Right ventricle myocardium inferior (tissue), 1 donor: ENCODE measurements at regions not wholly inside any gene's neighbourhood (a gene's known extent, or its start where the extent isn't known, plus 50 kb on each side); places are given as distances from the start of the nearest gene placed in this dataset.

Source experiments
- ATAC-seq: fragments of 200-7000 bp; cut with Tn5 transposase; one replicate; pipeline ENCODE4 v1.9.1; 2020; ENCODE audit warnings: mild to moderate bottlenecking, moderate library complexity
- DNase-seq: peaks from one replicate; pipeline ENCODE4 v3.0.0; 2021; ENCODE audit errors: missing footprints
- intact Hi-C: fragments of 100-400 bp; cut with DNase I; formaldehyde crosslinking; loops from one replicate; pipeline ENCODE4 v1.11.0; 2022
- donor health status: DM: no; HTN: yes; CAD: no; lungs with severe emphysema.

DNA sequence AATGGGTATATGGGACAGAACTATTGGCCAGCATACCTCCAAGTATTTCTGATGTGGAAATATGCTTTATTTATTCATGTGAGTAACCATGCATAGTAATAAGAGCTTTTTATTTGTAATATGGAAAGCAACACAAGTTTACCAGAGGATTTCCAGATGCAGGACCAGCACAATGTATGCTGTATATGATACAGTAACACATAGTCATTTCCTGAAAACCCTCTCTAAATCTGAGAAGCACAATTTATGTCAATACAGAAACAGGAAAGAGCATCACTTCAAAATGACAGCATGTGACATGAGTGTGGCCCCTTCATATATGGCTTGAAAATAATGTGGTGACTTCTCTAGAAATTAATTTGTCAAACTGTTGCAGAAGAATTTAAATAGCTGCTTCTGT is 1134.7 kb upstream of the ADGRL2 start:
- no peak for ATAC-seq

DNA sequence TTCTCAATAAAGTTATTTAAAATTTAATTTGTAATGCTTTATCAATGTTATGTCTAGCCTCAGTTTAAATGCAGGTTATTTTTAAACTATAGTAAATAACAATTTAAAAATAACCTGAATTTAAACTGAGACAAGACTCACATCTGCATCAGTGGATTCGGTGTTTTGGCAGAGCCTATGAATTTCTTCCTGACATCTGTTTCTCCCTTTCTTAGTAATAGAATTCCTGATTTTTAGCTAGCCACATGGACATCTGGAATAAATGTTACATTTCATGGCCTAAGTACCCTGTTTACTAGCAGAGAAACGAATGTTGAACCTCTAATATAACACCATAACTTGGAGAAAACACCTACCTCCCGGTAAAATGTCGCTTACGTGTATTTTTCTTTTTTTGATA is 1141.6 kb upstream of the ADGRL2 start:
- intact Hi-C loops: no loop called here
- no peak for ATAC-seq
- DNase-seq: no peak

More for the DNA sequence above, 1134.7 kb upstream of the ADGRL2 start:
- intact Hi-C loops: no loop called here
- no peak for DNase-seq

DNA sequence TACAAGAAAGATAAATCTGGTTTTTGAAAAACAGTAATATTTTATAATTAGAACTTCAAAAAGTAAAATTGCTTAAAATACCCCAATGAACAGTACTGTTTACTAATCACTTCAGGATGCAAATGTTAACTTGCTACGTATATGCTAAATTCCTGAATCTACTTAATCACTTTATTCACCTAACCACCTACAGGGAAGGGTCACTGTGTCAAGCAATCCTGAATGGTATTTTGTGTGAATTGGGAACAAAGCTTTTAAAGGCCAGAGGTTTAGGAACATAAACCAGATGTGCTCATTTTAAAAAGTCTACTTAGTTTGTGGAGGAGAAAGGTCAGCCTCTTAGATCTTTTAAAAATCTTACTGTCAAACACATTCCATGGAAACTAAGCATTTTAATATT is 1143.0 kb upstream of the ADGRL2 start:
- ATAC-seq (no peak), DNase-seq (no peak)
- intact Hi-C loops: no loop called here

DNA sequence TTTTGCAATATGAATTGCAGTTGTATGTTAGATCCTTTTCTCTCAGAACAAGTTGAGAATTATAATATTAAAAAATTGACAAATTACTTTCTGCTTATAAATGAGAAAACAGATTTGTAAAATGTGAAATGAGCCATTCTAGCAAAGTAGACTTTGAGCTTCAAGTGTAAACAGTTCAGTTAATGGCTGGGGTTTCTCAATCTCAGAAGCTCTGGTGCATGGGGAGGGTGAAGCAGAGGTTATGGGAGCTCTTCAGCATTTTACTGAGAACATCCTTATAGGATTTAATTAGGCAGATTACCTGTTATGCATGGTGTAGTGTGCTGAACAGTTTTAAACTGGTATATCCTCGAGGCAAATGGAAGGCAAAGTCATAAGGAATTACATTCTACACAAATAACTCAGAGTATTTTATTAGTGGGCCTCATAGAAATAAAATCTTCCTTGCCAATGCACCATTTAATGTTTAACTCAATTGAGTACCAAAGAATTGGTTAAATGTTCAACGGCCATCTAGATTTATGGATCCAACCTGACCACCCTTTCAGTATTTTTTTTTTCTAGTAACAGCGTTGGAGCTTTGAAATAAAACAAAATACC is 1143.6 kb upstream of the ADGRL2 start:
- DNase-seq (no peak), ATAC-seq (no peak)
- intact Hi-C loops: no loop called here

DNA sequence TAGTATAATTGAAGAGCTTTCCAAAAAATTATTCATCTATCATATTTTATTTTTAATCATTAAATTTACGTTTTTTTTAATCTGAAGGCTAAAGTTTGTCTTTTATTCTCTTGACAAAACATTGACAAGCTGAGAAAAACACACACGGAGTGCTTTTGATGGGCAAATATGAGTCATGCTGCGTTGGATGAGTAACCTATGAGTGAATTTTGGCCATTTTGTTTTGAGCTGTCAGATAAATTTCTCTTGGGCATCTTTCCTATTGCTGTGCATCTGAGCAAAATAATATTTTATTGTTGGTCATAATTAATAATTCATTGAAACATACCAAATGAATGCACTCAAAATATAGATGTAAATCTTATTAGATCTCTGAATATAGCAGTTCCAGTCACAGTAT is 1144.1 kb upstream of the ADGRL2 start:
- ATAC-seq (no peak), DNase-seq (no peak)
- intact Hi-C loops: no loop called here

DNA sequence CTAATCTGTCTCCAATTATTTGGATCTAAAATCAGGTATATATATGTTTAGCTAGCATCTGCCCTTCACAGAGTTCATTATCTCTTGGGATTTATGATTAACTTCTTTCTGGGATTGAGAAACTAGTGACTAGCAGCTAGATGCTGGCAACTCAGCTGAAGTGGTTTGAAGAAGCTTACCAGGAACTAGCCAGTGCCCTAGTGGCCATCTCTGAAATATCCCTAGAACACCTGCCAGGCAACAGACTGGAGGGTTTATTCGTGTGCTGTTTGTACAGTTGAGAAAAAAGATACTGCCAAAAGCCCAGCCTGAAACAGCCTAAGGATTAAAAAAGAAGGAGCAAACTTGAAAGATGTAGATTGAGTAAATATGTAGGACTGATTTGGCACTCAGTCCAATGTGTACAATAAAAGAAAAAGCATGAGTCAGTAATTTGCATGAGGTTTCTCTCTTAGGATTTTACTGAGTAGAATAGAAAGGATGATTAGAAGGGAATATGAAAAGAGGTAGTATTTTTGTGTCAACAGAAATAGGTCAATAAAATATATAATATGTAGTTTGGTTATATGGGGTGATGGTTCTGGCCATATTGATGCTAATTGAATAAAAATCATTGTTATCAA is 1144.6 kb upstream of the ADGRL2 start:
- intact Hi-C loops: no loop called here
- ATAC-seq: no peak
- DNase-seq: no peak

DNA sequence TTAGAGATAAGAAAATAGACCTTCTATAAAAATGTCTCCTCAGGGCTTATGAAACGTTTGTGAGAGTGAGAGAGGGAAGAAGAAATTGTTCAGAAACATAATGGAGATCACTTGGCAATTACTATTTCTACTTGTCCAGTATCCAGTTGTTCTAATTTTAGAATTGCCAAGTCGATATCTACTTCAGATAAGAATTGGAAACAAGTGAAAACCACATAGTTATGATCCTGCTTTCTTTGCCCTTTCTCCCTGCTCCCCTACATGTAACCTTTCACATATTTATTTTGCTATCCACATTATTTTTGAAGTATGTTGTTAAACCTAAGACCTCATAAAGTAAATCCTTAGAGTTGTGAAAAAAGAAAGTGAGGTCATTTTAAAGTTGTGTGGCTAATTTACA is 1154.7 kb upstream of the ADGRL2 start:
- ATAC-seq: no peak
- no peak for DNase-seq

DNA sequence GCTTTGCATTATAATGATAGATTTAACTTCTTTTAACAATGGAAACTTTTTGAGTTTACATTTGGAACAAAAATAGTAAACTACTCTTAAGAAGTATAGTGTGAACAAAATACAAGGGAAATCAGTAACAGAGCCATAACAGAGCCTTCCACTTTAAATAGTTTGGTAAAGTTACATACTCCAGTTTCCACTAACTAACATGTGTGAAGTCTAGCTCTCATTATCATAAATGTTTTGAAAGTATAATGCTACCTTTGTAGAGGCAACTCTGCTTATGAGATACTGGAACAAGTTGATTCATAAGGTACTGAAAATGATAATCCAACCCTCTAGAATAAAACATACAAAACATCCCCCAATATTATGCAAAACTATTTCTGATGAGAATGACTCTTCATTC is 1155.1 kb upstream of the ADGRL2 start:
- ATAC-seq (no peak), DNase-seq (no peak)
- intact Hi-C loops: no loop called here

More for the DNA sequence above, 1154.7 kb upstream of the ADGRL2 start:
- intact Hi-C loops: no loop called here

DNA sequence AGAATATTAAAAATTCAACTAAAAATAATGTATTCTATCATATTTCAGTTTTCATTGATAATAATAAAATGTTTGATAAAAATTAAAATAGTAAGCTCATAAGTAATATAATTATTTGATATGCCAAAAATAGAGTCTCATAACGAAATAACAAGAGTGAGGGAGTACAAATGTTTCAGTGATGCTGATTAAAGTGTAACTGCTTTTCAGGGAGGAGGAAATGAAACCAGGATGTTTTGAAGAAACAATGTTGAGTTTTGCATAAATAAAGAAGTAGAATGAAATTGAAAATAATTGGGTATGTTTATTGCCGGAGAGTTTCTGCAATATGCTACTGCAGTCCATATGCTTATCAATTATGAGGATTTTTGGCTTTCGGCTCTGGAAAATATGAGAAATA is 1159.8 kb upstream of the ADGRL2 start:
- DNase-seq: no peak
- ATAC-seq: no peak
- intact Hi-C loops: no loop called here

DNA sequence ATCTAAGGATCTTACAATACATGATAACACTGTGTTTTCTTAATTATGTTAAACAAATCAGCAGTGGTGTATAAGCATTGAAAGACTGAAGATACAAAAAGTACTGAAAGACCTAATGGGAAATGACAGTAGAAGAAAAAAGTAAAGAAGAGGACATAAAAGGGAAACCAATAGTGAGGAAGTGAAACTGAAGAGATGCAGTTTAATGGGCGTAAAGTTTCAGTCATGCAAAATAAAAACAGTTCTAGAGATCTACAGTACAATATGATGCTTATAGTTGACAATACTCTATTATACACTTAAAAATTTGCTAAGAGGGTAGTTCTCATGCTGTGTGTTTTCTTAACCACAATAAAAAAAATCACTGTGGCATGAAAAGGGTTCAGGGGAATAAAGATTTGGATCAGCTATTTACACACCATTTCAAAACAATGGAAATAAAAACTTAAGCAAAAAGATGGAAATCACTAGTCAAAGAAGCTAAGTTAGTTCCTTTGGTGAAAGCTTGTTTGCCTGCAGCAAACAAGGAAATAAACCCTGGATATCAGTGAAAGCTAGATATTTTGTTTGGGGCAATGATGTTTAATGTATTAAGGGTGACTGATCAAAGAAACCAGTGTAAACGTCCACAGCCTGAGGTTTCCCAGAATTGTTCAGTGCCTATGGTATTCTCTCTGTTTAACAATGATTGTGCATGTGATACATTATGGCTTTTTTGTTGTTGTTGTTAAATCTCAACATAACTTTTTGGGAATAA is 1160.8 kb upstream of the ADGRL2 start:
- no peak for ATAC-seq
- no peak for DNase-seq
- intact Hi-C loops: no loop called here

DNA sequence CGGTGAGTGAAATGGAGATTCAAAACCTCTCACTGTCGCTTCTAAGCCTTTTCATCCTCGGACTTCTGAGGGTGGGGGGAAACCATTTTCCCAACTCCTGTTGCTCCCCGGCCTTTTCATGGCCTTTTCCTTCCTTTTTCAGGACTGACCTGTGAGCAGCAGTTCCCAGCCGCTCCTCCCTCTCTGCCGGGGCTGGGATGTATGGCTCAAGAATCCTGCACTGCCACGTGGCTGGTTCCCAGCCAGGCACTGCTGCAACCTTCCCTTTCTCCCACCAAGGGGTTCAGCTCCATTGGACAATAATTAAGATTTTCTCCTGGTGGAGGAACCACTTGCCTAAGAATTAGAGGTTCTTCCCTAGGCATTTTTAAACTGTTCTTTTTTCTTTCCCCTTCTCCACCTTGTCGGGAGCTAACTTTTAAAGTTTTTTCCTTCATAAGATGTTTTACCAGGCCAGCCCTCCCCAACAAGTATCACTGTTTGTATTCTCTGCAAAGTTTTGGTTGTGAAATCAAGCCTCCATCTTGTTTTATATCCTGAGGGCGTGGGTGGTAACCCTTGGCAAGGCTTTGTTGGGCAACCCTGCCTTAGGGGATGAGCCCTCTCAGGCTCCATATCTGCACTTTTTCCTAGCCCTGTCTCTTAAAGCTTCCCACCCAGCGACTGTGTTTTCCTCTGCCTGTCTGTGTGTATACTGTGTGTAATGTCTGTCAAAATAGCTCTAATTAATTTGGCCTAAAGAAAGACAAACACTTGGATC is 1166.6 kb upstream of the ADGRL2 start:
- no peak for DNase-seq
- intact Hi-C loops: no loop called here

DNA sequence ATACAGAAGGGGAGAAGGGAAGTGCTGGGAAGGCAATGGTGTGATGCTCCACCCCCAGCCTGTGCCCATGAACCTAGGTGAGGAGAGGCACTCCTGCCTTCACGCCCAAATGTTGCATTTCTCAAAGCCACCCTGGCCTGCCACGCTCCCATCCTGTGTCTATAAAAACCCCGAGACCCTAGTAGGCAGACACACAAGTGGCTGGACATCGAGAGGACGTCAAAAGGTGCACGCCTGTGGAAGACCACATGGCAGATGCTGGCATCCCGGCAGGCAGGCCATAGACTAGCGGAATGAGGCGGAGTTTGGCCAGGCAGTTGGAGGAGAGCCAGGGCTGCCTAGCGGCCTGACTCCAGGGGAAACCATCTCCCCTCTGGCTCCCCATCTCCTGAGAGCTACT is 1168.5 kb upstream of the ADGRL2 start:
- ATAC-seq (no peak), DNase-seq (no peak)
- intact Hi-C loops: no loop called here

More for the DNA sequence above, 1166.6 kb upstream of the ADGRL2 start:
- no peak for ATAC-seq

DNA sequence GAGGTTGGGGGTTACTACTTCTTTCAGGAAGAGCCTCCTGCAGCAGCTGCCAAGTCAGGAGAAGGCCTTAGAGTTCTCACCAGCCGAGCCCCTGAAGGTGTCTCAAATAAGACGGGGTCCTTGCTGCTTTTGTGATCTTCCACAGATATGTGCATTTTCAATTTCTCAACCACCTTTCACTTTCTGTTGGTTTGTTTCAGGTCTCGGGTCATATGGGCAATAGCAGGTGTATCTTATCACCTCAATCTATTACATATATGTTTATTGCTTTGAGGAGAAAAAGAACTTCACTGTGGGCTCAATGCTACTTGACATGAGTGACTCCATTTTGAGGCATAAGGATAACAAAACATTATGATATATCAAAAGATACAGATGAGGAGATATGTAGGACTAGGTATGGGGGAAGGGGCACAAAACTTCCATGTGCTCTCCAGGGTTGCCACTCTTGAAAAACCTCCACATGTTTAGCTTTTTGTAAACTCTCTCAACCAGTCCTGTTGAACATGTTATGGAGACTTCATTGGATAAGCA is 1171.4 kb upstream of the ADGRL2 start:
- intact Hi-C loops: no loop called here
- ATAC-seq (no peak), DNase-seq (no peak)

DNA sequence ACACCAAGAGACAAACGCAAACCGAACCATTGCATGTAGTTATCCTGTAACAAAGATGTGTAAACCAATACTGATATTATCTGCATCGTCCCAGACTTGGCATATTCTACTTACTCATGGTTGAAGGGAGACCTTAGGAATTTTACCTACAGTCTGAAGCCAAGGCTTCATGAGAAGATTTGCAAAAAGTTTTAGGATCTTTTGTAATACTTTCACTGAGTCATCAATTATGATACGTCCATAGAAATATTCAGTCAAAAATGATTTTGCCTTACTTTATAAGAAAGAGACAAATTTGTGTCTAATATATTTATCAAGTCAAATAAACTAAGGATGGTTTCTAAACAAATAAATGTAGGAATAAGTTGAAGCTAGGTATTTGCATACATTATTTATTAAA is 1176.1 kb upstream of the ADGRL2 start:
- intact Hi-C loops: no loop called here
- DNase-seq (no peak), ATAC-seq (no peak)

DNA sequence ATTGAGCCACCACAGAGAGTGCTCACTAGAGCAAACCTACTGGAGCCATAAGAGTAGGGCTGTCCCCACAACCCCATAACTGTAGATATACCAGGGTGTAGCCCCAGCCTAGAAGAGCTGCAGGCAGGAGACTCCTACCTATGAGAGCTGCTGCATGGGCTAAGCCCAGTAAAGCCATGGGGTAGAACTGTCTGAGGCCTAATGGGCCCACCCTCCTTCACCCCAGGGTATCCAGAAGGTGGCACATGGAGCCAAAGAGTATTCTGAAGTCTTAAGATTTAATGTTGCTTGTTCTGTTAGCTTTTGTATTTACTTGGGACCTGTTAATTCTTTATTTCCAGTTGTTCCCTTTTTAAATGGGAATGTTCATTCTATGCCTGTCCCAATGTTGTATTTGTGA is 1193.7 kb upstream of the ADGRL2 start:
- DNase-seq: no peak
- intact Hi-C loops: no loop called here
- no peak for ATAC-seq

DNA sequence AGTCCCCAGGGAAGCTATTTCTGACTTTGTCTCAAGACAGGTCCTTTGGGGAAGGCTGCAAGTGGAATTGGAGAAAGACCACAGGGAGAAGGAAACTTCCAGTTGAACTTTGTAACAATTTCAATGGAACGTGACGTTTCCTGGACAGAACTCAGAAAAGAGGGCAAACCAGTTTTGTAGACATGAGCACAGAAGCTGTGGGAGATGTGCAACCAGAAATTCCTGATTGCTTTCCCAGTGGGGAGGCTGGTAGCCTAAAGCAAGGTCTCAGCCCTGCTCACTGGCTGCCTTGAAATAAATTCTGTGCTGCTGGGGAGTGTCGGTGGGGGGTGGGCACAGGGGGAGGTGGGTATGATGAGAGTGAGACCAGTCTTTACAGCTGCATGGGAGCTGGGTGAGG is 1206.7 kb upstream of the ADGRL2 start:
- DNase-seq (no peak), ATAC-seq (no peak)
- intact Hi-C loops: no loop called here

DNA sequence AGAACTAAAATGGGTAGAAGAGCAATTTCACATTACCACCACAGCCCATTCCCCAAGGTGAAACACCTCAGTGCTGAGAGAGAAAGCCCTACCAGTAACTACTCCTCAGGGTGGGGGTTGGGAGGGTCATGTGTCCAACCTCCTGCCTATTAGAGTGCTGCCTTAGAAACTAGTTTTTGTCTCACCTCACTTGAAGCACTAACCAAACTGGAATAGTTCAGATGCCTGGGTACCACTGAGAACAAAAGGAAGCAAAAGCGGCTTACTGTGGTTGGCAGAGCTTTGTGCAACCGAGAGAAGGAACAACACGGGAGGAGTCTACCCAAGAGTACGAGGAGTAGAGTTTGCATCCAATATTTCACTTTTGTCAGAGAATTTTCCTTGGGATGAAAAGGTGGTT is 1207.5 kb upstream of the ADGRL2 start:
- no peak for ATAC-seq
- intact Hi-C loops: no loop called here
- DNase-seq: no peak

DNA sequence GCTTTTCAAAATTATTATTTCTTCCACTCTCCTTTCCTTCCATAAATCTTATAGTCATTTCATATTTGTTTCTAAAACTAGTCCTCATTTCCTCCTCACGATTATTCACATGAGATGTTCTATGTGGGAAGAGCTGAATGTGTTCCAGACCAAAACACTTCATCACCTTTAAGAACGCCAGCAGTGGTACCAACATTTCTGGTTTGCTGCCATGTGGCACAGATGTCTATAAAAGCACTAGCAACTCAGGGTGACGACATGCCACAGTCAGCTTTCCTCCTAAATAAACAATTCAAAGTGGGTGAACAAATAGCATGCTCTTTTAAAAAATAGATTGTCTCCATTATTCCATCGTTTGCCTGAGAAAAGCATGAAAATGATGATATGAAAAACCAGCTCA is 1217.8 kb upstream of the ADGRL2 start:
- no peak for DNase-seq
- intact Hi-C loops: no loop called here
- peak; percentile 76 for ATAC-seq

DNA sequence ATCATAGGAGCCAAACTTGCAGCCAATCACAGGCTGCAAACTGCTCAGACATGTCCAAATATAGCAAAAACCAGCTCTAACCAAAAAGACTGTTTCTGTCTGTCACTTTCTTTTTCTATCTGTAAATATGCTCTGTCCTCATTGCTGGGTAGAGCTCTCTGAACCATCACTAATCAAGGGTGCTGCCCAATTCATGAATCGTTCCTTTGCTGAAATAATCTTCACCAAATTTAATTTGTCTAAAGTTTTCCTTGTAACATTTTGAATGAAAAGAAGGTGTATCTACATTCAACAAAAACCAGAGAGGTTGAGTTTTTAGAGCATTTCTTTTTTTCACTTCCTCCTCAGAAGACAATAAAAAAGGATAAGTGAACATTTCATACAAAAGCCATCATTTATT is 1221.7 kb upstream of the ADGRL2 start:
- no peak for DNase-seq
- ATAC-seq: no peak
- intact Hi-C loops: no loop called here

DNA sequence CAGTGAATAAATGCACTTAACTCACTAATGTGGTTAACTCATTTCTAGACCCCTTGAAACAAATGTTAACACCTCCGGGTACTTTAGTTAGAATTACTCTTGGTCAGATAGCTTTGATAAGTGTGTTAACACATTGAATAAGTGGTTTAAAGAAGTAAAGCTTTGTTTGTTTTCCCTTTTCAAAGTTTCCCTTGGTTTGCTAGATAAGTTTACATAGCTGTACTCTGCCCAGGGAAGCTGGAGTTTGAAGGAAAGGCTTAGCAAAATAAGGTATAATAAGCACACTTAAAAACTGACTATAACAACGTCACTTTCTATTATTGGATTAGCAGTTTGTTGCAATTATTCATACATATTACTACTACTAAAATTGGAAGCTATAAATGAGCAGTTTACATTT is 1233.9 kb upstream of the ADGRL2 start:
- intact Hi-C loops: no loop called here
- no peak for ATAC-seq
- DNase-seq: no peak
